Psoas muscle (tissue), 7 donors: ENCODE measurements at regions not wholly inside any gene's neighbourhood (a gene's known extent, or its start where the extent isn't known, plus 50 kb on each side); places are given as distances from the start of the nearest gene placed in this dataset.

ENCODE experiments used
- ATAC-seq, 4 donors: fragments of 200-7000 bp; cut with Tn5 transposase; one replicate each; pipeline ENCODE4 v1.9.1; 2020; ENCODE audit warnings: moderate library complexity in 3 of 4, mild to moderate bottlenecking in 2 of 4
- DNase-seq, 2 donors: peaks; one replicate each; pipeline ENCODE4 v3.0.0-alpha.2; 2020
- H3K27ac ChIP-seq: fragments of 200-600 bp; one replicate; pipeline ENCODE4 v1.8.0; 2022
- H3K27me3 ChIP-seq, 3 donors: fragments of 200-600 bp in 1 of 3; one replicate each; pipeline versions ENCODE4 v1.6.1 to v1.8.0; 2013 to 2022; ENCODE audit warnings: low read length in 2 of 3, mild to moderate bottlenecking in 2 of 3, moderate library complexity in 1 of 3; ENCODE audit not compliant: insufficient read depth in 3 of 3
- H3K36me3 ChIP-seq, 2 donors: fragments of 200-600 bp in 1 of 2; one replicate each; pipeline versions ENCODE4 v1.6.1 to v1.8.0; 2013 to 2022; ENCODE audit warnings: low read depth in 1 of 2, mild to moderate bottlenecking in 1 of 2, moderate library complexity in 1 of 2; ENCODE audit not compliant: insufficient read depth in 1 of 2
- H3K4me1 ChIP-seq: fragments of 200-600 bp; one replicate; pipeline ENCODE4 v1.8.0; 2022
- H3K4me3 ChIP-seq: fragments of 200-600 bp; one replicate; pipeline ENCODE4 v1.8.0; 2022; ENCODE audit warnings: mild to moderate bottlenecking
- H3K9me3 ChIP-seq: fragments of 200-600 bp; one replicate; pipeline ENCODE4 v1.8.0; 2022
- WGBS, 3 donors: extraction: QIAGEN DNeasy Blood & Tissue Kit; methylation state at CpG; one replicate each; pipeline versions ENCODE4 v1.1.6 to v1.1.7; 2013; 5-methylcytosine and 5-hydroxymethylcytosine counted together
- intact Hi-C, 2 donors: fragments of 100-400 bp; cut with DNase I; formaldehyde crosslinking; loops; one replicate each; pipeline versions ENCODE4 v1.11.0 to v1.14.2; 2022
- TF ChIP-seq, protein P1 (sequence below): fragments of 200-600 bp; IDR thresholded peaks from one replicate; pipeline ENCODE4 v1.8.0; 2022; ENCODE audit warnings: antibody characterized with exemption
- donor health status: healthy with polysubstance abuse.
- donor health status: DM: no; HTN: no; CAD: no; lungs with moderate emphysema.
- donor health status: Bipolar disorder and iron deficiency.
- donor health status: healthy.
- donor health status: DM: yes; HTN: yes; CAD: no.
- donor health status: DM: no; HTN: no; CAD: no.
- donor health status: DM: yes; HTN: yes; CAD: no.

DNA sequence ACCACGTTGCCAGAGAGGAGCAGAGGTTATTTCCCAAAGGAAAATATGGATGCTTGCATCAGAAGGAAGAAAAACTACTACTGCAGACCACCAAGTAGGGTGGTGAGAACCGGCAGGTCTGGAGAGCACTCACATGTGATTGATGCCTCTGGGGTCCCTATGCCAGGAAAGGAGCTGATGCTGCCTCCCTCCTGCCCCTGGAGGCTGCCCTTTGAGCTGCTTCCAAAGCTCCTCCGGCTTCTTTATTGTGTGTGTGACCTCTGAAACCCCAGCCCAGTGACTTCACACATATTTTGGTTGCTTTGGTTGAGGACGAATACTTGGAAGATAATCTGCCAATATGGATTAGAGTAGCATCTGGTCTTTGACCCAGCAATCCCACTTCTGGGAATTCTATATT is 133.4 kb downstream of the AACS start:
- ATAC-seq (no peak), DNase-seq (no peak)
- H3K9me3 ChIP-seq: no peaks in the 10 kb centered on the region
- intact Hi-C loops: no loop called here
- TF ChIP-seq, protein P1, sequence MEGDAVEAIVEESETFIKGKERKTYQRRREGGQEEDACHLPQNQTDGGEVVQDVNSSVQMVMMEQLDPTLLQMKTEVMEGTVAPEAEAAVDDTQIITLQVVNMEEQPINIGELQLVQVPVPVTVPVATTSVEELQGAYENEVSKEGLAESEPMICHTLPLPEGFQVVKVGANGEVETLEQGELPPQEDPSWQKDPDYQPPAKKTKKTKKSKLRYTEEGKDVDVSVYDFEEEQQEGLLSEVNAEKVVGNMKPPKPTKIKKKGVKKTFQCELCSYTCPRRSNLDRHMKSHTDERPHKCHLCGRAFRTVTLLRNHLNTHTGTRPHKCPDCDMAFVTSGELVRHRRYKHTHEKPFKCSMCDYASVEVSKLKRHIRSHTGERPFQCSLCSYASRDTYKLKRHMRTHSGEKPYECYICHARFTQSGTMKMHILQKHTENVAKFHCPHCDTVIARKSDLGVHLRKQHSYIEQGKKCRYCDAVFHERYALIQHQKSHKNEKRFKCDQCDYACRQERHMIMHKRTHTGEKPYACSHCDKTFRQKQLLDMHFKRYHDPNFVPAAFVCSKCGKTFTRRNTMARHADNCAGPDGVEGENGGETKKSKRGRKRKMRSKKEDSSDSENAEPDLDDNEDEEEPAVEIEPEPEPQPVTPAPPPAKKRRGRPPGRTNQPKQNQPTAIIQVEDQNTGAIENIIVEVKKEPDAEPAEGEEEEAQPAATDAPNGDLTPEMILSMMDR: no peak
- no peak overlapping the region for H3K27ac ChIP-seq
- no peak overlapping the region for H3K4me3 ChIP-seq
- no peaks in the 10 kb centered on the region for H3K4me1 ChIP-seq
- no peaks in the 10 kb centered on the region for H3K36me3 ChIP-seq
- H3K27me3 ChIP-seq: peaks cover 0 to 11% (median 4%) of the 10 kb centered on the region in 3 donors
- WGBS, 3 donors: 6 to 10% (median 8%) methylated on average over 4 of the region's 4 CpGs

DNA sequence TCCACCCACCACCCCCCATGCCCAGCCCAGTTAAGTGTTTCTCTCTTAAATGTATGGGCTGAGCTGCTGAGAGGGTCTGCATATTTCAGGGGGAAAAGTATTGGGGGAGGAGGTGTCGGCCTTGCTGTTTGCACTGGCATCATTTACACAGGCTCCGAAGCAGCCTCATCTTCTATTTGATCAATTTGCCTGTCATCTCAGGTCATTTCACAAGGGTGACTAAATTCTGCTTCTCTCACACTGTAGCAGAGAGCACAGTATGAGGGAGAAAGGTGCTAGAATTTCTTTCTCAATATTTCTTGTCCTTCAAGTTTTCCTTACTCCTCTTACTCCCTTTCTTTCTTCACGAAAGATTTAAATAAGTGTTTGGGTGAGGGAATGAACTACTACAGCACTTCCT is 135.9 kb downstream of the AACS start:
- intact Hi-C loops: no loop called here

DNA sequence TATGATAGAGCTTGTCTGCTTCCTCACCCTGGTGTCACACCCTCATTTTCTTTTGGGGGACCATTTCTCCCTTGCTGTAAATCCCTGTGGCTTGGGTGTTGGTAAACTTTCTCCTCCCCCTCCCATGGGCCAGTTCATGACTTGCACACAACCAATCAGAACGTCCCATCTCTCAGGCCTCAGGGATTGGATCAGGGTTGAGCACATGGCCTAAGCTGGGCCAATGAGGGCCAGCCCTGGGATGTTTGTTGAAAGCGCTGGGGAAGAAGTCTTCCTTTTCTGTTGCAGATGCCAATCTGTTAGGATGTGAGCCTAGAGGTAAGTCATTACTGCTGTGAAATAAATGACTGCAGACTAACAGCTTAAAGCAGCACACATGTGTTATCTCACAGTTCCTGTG is 136.7 kb downstream of the AACS start:
- intact Hi-C loops: no loop called here
- TF ChIP-seq, protein P1: no peak
- ATAC-seq (no peak), DNase-seq (no peak)
- no peak overlapping the region for H3K4me3 ChIP-seq
- no peaks in the 10 kb centered on the region for H3K36me3 ChIP-seq
- no peaks in the 10 kb centered on the region for H3K9me3 ChIP-seq
- no peaks in the 10 kb centered on the region for H3K4me1 ChIP-seq
- H3K27ac ChIP-seq: no peak overlapping the region
- 69 to 81% (median 75%) methylated on average over 2 of the region's 2 CpGs for WGBS, 3 donors
- peaks cover 0 to 4% (median 3%) of the 10 kb centered on the region in 3 donors for H3K27me3 ChIP-seq

More for the DNA sequence above, 135.9 kb downstream of the AACS start:
- DNase-seq (no peak), ATAC-seq (no peak)
- H3K4me3 ChIP-seq: no peak overlapping the region
- 89 to 92% (median 90%) methylated on average over 3 of the region's 3 CpGs for WGBS, 3 donors
- peaks cover 0 to 4% (median 0%) of the 10 kb centered on the region in 3 donors for H3K27me3 ChIP-seq
- no peaks in the 10 kb centered on the region for H3K36me3 ChIP-seq
- no peaks in the 10 kb centered on the region for H3K9me3 ChIP-seq
- TF ChIP-seq, protein P1: no peak
- H3K27ac ChIP-seq: no peak overlapping the region
- no peaks in the 10 kb centered on the region for H3K4me1 ChIP-seq

DNA sequence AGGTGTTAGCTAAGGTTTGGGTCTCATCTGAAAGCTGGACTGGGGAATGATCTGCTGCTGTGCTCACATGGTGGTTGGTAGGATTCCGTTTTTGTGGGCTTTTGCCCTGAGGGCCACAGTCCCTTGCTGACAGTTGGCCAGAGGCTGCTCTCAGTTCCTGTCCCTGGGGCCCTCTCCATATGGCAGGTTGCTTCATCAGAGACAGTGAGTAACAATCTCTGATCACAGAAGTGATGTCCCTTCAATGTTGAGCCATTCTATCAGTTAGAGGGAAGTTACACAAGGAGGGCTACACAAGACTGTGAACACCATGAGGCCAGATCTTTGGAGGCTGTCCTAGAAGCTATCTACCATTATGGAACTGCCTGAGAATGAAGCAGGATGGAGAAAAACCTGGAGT is 137.2 kb downstream of the AACS start:
- 69 to 100% (median 94%) methylated on average over 1 of the region's 1 CpG for WGBS, 3 donors
- intact Hi-C loops: no loop called here
- H3K4me1 ChIP-seq: no peaks in the 10 kb centered on the region
- DNase-seq (no peak), ATAC-seq (no peak)
- peaks cover 0 to 5% (median 4%) of the 10 kb centered on the region in 3 donors for H3K27me3 ChIP-seq
- H3K4me3 ChIP-seq: no peak overlapping the region
- H3K27ac ChIP-seq: no peak overlapping the region
- TF ChIP-seq, protein P1: no peak
- no peaks in the 10 kb centered on the region for H3K36me3 ChIP-seq
- H3K9me3 ChIP-seq: no peaks in the 10 kb centered on the region

DNA sequence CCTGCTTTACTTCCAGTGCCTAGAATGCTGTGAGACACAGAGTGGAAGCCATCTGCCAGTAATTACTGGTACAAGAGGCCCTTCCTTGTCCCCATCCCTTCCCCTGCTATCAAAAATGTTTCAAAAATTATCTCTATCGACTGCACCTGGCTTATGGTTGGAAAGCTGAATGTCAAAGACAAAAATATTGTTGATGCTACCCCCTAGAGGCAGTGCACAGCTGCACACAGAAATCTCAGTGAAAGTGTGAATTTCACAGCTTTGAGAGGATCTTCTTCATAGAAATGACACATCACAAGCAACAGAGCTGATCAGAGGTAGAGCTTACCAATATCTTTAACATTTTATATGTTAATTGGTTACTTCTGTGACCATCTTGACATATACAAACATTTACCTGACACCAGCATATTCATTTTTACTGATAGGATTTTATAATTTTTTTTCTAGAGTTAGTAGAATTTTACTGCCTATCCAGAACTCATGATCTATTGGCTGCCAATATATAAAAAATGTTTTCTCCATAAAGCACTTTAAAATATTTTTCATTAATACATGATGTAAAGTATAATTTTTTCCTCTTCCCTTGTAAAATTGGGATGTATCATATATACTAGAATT is 138.0 kb downstream of the AACS start:
- Histone ChIP-seq H3K4me1 (no peaks in the 10 kb centered on the region), H3K36me3 (no peaks in the 10 kb centered on the region), H3K9me3 (no peaks in the 10 kb centered on the region), H3K27me3 (peaks cover 0 to 5% (median 4%) of the 10 kb centered on the region in 3 donors), H3K27ac (no peak overlapping the region), H3K4me3 (no peak overlapping the region)
- DNase-seq (no peak), ATAC-seq (no peak)
- TF ChIP-seq, protein P1: no peak
- intact Hi-C loops: no loop called here
- 4 to 7% (median 6%) methylated on average over 1 of the region's 1 CpG for WGBS, 3 donors
